CD4-positive, alpha-beta T cell treated with Interleukin-1 beta for 1 hour (primary cell): ENCODE measurements at regions not wholly inside any gene's neighbourhood (a gene's known extent, or its start where the extent isn't known, plus 50 kb on each side); places are given as distances from the start of the nearest gene placed in this dataset.
"Not testable (repeated sequence)": the region's sequence is repeated elsewhere in the genome, so short reads cannot be mapped to it uniquely, and the experiment has no call there.

Experiments
- DNase-seq, 2 donors: peaks; one replicate each; pipeline ENCODE4 v3.0.0-alpha.2; 2020 to 2022

DNA sequence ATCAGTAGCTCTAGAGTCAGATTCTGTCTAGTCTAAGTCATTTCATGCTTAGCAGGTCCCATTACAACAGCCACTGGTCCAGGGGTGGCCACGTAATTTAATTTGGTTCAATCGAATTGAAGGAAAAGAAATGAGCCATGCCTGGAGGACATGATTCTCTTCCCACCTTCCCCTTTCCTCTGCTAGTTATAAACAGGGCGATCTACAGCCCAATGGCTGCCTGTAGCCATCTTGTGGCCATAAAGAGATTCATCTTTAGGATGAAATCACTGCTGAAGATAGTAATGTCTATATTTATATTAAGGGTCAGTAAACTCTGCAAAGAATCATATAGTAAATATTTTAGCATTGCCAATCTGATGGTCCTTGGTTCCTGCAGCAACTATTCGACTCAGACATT lies 107.4 kb downstream of the SPDYE17 start:
- not testable (repeated sequence) for DNase-seq

GRCh38 chr7:76918619-76919018 lies 113.5 kb downstream of the SPDYE17 start:
- DNase-seq, result not testable (repeated sequence)

DNA sequence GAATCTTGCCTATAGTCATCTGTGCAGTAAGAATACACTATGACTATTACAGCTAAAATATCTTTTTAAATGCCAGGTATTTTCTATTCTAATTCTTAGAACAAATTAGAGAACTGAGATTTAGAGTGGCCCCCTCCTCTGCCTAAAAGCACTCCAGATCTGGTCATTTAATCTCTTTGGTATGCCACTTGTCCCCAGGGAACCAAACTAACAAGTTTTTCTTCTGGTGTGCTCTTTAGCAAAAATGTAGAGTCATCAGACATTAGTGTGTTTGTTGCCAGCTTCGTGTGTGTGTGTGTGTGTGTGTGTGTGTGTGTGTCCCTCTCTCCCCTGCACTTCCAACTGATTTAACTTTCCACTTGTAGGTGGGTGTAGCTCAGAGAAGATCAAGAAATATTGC lies 117.8 kb downstream of the SPDYE17 start:
- DNase-seq, result not testable (repeated sequence)

- not testable (repeated sequence) for DNase-seq
These were observed 119.9 kb downstream of the SPDYE17 start for GRCh38 chr7:76912011-76912814.

DNA sequence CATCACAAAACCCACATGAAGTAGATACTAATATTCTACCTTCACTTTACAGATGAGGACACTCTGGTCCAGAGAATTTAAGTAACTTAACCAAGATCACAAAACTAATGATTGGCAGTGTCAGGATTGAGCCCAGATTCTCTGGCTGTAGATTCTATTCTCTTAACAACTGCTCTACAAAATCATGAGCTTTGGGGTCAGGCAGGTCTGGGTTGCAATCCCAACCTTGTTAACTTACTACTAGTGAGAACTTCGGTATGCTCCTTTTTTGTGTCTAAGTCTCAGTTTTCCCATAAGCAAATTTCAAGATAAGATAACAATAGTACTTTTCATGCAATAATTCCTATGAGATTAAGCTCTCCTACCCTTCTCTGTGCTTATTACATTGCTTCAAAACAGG lies 127.5 kb downstream of the SPDYE17 start:
- DNase-seq, result not testable (repeated sequence)

DNA sequence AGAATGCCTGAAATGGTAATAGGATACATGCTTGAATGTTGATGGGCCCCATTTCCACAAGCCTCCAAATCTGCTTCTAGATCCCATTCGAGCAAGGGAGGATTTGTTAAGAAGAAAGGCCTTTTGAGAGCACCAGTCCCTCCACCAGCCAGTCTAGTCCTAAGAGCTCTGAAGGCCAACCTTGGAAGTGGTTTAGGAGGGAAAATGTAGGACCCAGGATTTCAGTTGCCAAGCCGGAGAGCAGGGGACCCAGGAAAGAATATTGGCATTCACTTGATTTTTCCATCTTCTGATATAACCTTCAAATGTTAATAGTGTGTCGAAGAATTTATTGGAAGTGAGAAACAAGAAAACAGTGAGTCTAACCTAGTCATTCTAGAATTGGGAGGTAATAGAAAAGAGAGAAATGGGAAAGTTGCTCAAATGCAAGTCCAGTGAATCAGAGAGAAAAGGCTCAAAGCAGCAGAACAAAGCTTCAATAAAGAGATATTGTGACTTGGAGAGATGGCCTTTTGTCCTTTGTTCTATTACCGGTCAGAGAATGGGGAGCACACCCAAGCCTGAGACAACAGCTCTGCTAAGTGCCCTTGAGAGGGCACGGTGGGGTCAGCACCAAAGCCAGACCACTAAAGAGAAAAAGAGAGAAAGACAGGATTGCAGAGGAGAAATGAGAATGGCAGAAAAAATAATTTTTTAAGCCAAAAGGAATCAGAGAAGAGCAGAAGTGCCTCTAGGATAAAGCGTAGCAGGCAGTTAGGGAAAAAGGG lies 130.0 kb downstream of the SPDYE17 start:
- DNase-seq, result not testable (repeated sequence)

DNA sequence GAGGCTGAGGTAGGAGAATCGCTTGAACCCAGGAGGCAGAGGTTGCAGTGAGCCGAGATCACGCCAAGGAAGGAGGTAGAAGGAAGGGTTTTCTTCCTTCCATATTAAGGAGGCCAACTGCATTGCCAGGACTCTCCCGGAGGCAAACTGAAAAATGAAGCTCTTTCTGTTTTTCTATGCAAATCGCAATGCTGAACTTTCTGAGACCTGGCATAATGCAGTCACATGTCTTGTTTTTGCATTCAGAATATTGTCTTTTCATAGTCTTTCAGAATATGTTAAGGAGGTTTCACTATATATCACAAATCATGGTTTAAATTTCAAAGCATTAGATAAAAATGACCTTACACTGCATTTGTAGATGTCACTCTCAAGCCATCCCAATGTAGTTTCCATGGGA lies 133.4 kb downstream of the SPDYE17 start:
- not testable (repeated sequence) for DNase-seq

DNA sequence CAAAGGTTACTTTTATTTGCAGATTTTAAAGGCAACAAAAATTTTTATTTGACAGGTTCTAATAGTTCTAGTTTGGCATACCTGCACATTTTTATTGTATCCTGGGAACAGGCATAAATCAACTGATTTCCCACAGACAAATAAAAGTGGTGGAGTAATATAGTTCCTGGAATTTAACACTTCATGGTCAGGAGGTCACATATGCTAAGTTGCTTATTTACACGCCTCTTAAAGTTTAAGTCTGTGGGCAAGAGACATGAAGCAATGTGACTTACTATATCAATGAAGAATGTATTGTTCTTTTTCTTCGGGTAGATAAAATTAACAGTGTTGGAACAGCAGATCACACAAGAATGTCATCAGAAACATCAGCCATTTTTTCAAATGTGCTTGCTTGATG lies 135.2 kb downstream of the SPDYE17 start:
- not testable (repeated sequence) for DNase-seq

DNA sequence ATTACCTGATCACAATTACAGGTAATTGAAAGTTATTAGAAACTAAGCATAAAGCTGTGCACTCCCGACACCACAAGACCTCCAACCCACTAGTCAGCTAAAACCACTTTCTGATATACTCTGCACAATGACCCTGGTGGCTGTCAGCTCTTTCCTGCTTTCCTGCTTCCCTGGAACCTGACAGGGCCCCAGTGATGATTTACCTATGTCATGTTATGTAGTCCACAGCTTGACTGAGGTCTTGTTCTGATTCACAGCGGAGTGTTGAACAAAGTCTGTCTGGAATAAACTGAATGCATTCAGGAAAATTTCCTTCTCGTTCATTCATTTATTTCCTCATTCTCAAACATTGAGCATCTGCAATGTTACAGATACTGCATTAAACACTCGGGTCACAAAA lies 136.5 kb downstream of the SPDYE17 start:
- not testable (repeated sequence) for DNase-seq

GRCh38 chr7:76891771-76892170 lies 140.4 kb downstream of the SPDYE17 start:
- DNase-seq, result not testable (repeated sequence)

DNA sequence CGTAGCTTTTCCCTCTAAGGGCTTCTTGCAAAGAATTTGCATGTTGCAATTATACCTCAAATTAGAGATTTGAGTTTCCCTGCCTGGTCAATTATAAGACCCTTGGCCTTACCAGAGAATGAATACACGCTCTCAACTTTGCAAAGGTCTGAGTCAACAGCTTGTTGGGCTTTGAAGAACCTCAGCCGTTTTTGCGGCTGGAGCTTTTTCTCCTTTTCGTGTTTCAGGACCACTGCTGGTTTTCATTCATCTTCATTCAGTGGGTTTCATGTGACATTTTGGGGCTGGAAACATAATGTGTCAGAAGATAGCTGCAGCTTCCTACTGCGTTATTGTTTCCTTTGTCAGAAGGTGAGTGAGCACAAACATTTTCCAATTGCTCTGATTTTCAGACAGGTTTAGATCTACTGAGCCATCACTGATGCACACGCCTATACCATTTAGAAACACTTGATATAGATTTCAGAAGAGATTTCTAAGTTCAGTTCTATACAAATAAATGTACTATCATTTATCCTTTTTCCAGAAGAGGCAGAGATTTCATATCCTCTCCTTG lies 152.3 kb downstream of the SPDYE17 start:
- DNase-seq, result not testable (repeated sequence)

DNA sequence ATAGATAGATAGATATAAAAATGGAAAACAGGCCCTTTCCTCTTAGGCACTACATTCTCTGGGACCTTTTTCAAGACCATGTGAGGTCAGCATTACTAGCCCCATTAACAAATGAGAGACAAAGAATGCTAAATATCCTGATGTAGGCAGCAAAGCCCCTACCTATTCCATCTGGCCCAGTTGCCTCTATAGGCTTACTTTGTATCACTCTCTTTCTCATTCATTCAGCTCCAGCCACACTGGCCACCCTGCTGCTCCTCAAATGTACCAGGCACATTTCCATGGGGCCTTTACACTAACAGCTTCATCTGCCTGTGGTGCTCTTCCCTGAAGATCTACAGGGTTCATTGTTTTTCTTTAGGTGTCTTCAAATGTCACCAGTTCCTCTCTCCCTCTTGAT lies 156.4 kb downstream of the SPDYE17 start:
- DNase-seq, result not testable (repeated sequence)

- not testable (repeated sequence) for DNase-seq
These were observed 161.7 kb downstream of the SPDYE17 start for GRCh38 chr7:76870504-76870808.

DNA sequence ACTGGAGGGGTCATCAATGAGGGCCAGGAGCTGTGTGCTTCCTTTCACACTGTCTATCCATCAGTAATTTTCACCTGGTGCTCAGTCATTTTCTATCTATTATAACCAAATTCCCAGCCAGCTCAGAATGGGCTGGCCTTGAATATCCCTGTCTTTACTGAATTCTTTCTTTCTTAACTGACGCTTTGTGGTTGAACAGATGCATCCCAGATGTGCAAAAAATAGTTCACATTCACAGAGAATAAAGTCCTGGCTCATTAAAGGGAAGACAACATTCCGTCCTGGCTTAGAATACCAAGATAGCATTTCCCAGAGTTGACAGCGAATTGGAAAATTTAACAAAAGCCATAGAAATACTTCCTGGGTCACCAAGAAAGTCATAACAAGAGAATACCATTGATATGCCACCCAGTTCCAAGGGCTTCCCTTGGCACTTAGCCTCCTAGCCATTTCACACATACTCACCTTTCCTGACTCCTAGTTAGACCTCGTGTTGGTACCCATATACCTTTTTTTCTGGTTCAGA lies 164.7 kb downstream of the SPDYE17 start:
- not testable (repeated sequence) for DNase-seq

- DNase-seq, result not testable (repeated sequence)
These were observed 168.9 kb downstream of the SPDYE17 start for GRCh38 chr7:76863150-76863773.

DNA sequence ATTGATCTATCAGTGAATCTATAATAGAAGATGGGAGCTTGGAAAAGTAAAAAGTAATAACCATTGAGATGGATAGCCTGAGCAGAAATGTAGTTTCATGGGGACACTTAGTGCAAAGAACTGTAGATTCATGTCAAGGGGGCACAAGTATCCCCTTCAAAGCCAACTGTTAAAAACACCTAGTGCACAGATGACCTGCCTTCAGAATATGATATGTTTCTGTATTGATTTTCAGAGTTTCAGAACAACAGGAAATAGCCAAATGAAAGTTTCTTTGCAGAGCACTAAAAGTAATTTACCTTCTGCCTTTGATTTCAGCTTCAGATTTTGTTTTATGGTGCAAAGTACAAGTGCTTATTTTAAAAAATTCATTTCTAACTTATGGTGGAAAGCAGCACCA lies 169.9 kb downstream of the SPDYE17 start:
- not testable (repeated sequence) for DNase-seq

DNA sequence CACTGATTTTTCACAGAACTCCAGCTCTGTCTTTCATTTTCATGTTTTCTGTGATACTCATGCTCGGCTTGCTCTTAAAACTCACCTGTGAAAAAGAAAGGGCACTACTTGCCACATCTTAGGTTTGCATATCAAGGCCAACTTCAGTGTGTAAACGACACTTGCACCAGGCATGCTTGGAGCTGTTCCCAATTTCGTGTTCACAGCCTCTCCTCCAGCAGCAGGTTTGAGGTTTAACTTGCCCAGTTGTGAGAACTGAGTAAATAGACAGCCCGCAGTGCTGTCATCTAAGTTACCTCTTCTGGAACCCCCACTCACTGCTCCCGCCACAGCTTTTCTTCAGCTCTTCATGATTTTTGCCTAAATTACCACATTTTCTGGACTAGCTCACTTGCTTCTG lies 172.2 kb downstream of the SPDYE17 start:
- DNase-seq, result not testable (repeated sequence)

GRCh38 chr7:76854631-76855030 lies 177.5 kb downstream of the SPDYE17 start:
- not testable (repeated sequence) for DNase-seq

- DNase-seq, result not testable (repeated sequence)
These were observed 179.2 kb downstream of the SPDYE17 start for GRCh38 chr7:76852787-76853584.

DNA sequence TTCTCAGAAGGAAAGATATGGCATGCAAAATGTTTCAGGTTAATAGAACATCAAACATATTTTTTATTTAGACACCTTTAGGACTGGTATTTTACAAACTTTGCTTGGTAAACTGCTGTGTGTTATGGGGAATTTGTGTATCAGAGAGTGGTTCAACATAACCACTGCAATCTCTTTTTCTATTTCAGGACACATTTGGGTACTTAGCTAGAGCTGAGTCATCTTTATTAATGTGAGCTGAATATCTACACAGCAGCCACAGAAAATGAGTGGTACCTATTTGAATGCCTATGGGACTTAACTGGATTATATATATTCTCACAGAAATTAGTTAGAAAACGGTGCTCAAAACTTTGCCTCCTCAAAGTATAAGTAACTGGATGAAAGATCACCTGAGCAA lies 179.8 kb downstream of the SPDYE17 start:
- DNase-seq, result not testable (repeated sequence)

GRCh38 chr7:76851617-76852016 lies 180.5 kb downstream of the SPDYE17 start:
- not testable (repeated sequence) for DNase-seq
